ENCODE measurements at regions not wholly inside any gene's neighbourhood (a gene's known extent, or its start where the extent isn't known, plus 50 kb on each side); places are given as distances from the start of the nearest gene placed in this dataset.
"Not testable (repeated sequence)": the region's sequence is repeated elsewhere in the genome, so short reads cannot be mapped to it uniquely, and the experiment has no call there.

GRCh38 chr4:140244328-140244727 is 90.3 kb upstream of the MAML3 start:
- DNase-seq: no peak

- DNase-seq: no peak
Measured at GRCh38 chr4:140243278-140243753, 89.3 kb upstream of the MAML3 start.

GRCh38 chr4:140242357-140243277 is 88.6 kb upstream of the MAML3 start:
- no peak for DNase-seq

DNA sequence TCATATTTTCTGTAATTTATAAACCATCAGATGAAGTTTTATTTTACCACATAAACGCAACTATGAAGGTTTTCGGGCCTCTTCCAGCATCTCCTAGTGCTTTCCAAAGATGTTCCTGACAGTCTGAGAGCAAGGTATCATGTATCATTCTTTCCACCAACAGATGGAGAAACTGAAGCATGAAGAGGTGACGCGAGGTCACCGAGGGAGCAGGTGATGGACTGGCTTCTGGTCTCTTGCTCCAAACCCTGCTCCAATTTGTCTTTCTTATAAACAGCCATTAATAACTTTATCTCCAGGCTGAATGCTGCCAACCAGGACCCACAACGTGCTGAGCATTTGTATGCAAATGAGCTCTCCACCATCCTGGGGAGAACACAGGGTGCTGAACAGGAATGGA is 86.3 kb upstream of the MAML3 start:
- DNase-seq: no peak

- DNase-seq: no peak
Measured at GRCh38 chr4:140239311-140239710, 85.3 kb upstream of the MAML3 start.

GRCh38 chr4:140238351-140239056 is 84.5 kb upstream of the MAML3 start:
- no peak for DNase-seq

- DNase-seq: no peak
Measured at GRCh38 chr4:140237616-140238350, 83.8 kb upstream of the MAML3 start.

GRCh38 chr4:140236654-140237169 is 82.7 kb upstream of the MAML3 start:
- DNase-seq: no peak

DNA sequence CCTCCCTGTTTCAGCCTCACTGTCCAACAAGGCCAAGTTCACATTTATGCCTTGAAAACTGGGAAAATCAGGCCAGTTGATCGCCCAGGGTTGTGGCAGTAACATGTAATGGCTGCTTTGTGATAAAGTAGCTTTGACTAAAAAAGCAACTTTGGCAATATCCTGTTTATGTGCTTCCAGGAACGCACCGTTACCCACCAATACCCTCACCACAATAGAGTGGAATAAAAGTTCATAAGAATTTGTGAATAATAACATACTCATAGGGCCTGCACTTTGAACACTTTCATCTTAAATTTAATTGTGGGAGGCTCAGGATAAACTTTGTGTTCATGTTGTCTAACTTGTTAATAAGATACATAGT is 80.7 kb upstream of the MAML3 start:
- no peak for DNase-seq

DNA sequence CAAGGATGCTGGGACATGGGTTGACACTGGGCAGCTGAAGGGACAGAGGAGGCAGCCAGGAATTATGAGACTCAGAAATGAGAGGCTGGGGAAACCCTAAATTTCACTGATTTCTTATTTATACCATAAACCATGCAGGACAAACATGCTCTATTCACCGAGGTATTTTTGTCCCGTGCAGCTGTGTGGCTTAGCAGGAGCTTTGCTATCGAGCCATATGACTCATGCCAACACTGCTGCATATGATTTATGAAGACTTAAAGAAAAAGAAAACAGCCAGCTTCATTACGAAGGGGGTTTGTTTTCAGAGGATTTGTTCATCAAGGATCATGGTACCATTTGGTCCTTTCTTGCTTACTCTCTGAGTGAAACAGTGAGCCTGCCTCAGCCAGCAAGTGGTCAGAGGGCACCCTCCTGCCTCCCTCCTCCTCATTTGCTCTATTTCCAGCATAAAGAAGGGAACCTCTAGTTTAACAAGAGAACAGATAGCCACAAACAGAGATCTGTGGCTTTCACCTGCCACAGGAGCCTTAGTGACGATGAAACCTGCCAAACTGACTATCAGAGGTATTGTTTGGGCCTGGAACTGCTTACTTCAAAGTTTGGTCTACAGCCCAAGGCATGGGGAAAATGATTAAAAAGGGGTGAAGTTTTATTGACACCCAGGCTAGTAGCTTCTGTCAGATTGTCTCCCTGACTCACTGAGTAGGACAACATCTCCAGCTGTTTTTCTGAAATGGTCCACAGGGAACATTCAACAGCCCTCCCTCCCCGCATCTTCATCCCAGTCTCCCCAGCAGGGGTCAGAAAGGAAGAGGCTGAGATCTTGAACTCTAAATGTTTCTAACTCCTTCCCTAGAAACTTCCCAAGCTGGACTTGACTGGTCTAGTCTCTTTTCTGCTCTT is 80.1 kb upstream of the MAML3 start:
- no peak for DNase-seq

- DNase-seq: no peak
Measured at GRCh38 chr4:140229881-140230280, 75.9 kb upstream of the MAML3 start.

DNA sequence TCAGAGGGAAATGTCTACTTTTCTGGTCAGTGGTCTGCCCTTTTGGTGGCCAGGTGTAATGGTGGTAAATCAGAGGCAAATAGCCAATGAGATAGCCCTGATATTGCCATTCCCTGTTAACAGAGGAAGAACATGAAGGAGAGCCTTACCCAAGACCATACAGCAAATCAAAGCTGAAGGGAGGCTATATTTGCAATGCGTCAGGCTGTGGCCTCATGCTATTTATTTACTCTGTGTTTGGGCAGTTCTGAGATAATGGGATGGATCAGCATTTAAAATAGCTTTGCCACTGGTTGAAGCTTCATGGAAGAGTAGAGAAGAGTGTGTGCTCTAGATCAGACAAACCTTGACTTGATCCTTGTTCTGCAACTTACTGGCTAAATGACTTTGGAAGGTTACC is 73.3 kb upstream of the MAML3 start:
- DNase-seq: no peak

DNA sequence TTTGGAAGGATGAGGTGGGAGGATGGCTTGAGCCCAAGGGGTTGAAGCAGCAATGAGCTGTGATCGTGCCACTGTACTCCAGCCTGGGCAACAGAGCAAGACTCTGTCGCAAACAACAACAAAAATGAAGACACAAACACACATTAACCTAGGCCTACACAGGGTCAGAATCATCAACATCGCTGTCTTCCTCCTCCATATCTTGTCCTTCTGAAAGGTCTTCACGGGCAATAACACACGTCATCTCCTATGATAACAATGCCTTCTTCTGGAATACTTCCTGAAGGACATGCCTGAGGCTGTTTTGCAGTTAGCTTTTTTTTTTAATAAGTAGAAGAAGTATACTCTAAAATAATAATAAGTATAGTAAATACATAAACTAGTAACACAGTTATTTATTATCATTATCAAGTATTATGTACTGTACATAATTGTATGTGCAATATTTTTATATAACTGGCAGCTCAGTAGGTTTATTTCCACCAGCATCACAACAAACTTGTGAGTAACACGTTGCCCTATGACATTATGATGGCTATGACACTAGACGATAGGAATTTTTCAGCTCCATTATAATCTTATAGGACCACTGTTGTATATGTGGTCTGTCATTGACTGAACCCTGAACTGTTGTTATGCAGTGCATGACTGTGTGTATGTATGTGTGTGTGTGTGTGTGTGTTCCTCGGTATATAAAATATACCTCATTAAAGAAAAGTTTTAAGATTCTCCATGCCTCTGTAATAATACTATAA is 69.2 kb upstream of the MAML3 start:
- no peak for DNase-seq

GRCh38 chr4:140222171-140222570 is 68.2 kb upstream of the MAML3 start:
- DNase-seq: no peak

DNA sequence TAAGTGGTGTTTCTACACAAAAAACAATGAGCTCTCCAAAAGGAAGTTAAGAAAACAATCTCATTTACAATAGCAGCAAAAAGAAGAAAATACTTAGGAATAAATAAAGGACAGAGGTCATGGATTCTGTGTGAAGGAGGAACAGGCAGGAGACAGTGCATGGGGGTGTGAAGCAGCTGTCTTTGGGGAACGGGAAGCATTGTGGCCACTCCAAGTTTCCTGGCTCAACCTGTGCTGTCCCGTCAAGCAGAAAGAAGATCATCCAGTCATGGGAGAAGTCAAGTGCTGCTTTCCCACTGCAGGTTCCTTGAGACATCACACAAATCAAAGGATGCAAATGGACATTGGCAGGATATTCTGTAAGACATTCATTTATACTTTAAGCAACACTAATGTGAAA is 66.1 kb upstream of the MAML3 start:
- DNase-seq: no peak

- DNase-seq: no peak
Measured at GRCh38 chr4:140219567-140219966, 65.6 kb upstream of the MAML3 start.

GRCh38 chr4:140219070-140219469 is 65.1 kb upstream of the MAML3 start:
- DNase-seq: not testable (repeated sequence)

GRCh38 chr4:140213749-140214148 is 59.8 kb upstream of the MAML3 start:
- DNase-seq: no peak

- no peak for DNase-seq
Measured at GRCh38 chr4:140213116-140213515, 59.1 kb upstream of the MAML3 start.

DNA sequence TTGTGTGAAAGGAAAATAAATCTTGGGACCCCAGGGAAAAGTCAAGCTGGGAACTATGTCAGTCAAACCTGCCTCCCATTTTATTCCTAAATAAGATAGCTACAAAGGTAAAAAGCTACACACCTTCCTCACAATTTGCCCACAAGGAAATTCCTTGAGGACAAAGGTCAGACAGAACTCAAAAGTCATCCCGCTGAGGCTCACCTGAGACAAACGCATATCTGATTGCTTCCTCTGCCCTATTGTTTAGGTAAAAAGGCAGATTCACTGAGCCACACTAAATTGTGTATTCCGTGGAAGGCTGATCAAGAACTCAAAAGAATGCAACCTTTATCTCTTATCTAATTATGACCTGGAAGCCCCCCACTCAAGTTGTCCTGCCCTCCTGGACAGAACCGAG is 58.7 kb upstream of the MAML3 start:
- no peak for DNase-seq

GRCh38 chr4:140212194-140212593 is 58.2 kb upstream of the MAML3 start:
- DNase-seq: no peak
